K562 (cell line): ENCODE measurements at regions not wholly inside any gene's neighbourhood (a gene's known extent, or its start where the extent isn't known, plus 50 kb on each side); places are given as distances from the start of the nearest gene placed in this dataset. TPM values are rescaled to one million over a fixed set of nuclear protein-coding genes. Genes with fewer than 3 reads are reported as not detected.

Source experiments
- small RNA-seq: library from RNA; depleted of rRNA; stranded (forward); fragments of <200 nt; gene quantifications from one replicate; pipeline ENCODE3, GENCODE V24; 2014

Small RNA genes lying in the stretch of these regions (small RNA-seq; reads per million reads assigned to genes)
- gene RNU6-1228P: not detected
